Astrocyte of the spinal cord (primary cell): ENCODE measurements at regions not wholly inside any gene's neighbourhood (a gene's known extent, or its start where the extent isn't known, plus 50 kb on each side); places are given as distances from the start of the nearest gene placed in this dataset.

ENCODE experiments used
- DNase-seq: peaks from one replicate; pipeline ENCODE4 v3.0.0; 2011; ENCODE audit warnings: low read depth, low spot score
- H3K4me3 ChIP-seq: 2 replicates; pipeline ENCODE4 v1.5.1; 2011; ENCODE audit warnings: low read depth, mild to moderate bottlenecking, low read length, moderate library complexity
- in situ Hi-C: cut with HindIII; loops from 2 replicates; pipeline ENCODE4 v1.10.0; 2017; ENCODE audit warnings: low sequenced_read_pairs
- TF ChIP-seq, protein P1 (sequence below): IDR thresholded peaks from 2 replicates; pipeline ENCODE4 v1.5.1; 2012; ENCODE audit warnings: low read depth, mild to moderate bottlenecking, low read length, inconsistent platforms

- TF ChIP-seq, protein P1, sequence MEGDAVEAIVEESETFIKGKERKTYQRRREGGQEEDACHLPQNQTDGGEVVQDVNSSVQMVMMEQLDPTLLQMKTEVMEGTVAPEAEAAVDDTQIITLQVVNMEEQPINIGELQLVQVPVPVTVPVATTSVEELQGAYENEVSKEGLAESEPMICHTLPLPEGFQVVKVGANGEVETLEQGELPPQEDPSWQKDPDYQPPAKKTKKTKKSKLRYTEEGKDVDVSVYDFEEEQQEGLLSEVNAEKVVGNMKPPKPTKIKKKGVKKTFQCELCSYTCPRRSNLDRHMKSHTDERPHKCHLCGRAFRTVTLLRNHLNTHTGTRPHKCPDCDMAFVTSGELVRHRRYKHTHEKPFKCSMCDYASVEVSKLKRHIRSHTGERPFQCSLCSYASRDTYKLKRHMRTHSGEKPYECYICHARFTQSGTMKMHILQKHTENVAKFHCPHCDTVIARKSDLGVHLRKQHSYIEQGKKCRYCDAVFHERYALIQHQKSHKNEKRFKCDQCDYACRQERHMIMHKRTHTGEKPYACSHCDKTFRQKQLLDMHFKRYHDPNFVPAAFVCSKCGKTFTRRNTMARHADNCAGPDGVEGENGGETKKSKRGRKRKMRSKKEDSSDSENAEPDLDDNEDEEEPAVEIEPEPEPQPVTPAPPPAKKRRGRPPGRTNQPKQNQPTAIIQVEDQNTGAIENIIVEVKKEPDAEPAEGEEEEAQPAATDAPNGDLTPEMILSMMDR, result no peak
- in situ Hi-C loops, result no loop called here
- H3K4me3 ChIP-seq, result no peak overlapping the region
- DNase-seq, result no peak
These were observed 503.8 kb upstream of the ARRDC4 start for GRCh38 chr15:97456521-97457202.

- in situ Hi-C loops, result no loop called here
- H3K4me3 ChIP-seq, result no peak overlapping the region
- DNase-seq, result no peak
- TF ChIP-seq, protein P1, result no peak
These were observed 503.2 kb upstream of the ARRDC4 start for GRCh38 chr15:97457203-97457847.

- in situ Hi-C loops, result no loop called here
- TF ChIP-seq, protein P1, result no peak
- H3K4me3 ChIP-seq, result no peak overlapping the region
- no peak for DNase-seq
These were observed 500.7 kb upstream of the ARRDC4 start for GRCh38 chr15:97459771-97460170.

DNA sequence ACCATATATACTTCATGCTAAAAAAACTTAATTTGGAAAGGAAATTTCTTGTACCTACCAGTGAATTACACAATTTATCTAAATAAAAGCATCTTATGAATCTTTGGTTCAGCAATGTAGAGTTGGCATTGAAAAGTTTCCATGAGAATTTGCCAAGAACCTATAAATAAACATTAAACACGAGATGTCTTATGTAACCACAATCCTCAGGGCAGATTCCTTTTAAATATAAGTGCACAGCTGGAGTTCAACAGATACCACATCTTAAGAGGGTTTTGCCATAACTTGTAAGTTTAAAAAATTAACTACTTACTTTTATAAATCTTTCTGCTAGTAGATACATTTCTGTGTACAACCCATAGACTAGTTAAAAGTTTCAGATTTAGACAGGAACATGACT lies 499.3 kb upstream of the ARRDC4 start:
- no peak overlapping the region for H3K4me3 ChIP-seq
- in situ Hi-C loops, result no loop called here
- no peak for DNase-seq
- TF ChIP-seq, protein P1, result no peak

DNA sequence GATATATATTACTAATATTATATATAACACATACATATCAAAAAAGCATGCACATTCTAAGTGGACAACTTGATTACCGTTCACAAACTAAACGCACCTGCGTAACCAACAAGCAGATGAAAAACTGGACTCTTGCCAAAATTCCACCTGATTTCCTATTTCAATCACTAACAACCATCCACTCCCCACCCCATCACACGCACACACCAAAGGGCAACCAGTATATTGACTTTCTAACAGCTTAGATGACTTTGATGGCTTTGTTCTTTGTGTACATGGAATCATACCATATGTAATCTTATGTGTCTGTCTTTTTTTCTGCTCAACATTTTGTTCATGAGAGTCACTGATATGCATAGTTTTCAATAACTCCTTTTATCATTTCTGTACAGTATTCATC lies 496.8 kb upstream of the ARRDC4 start:
- TF ChIP-seq, protein P1, result no peak

GRCh38 chr15:97470417-97470816 lies 490.1 kb upstream of the ARRDC4 start:
- in situ Hi-C loops, result no loop called here
- no peak for DNase-seq
- H3K4me3 ChIP-seq, result no peak overlapping the region
- TF ChIP-seq, protein P1, result no peak

More for the DNA sequence above, 496.8 kb upstream of the ARRDC4 start:
- H3K4me3 ChIP-seq, result no peak overlapping the region
- DNase-seq, result no peak
- in situ Hi-C loops, result no loop called here
